Stimulated activated CD4-positive, alpha-beta T cell treated with anti-CD3 and anti-CD28 coated beads, Interleukin-15, amount 100 ng/mL, for 1 hour (primary cell): ENCODE measurements at regions not wholly inside any gene's neighbourhood (a gene's known extent, or its start where the extent isn't known, plus 50 kb on each side); places are given as distances from the start of the nearest gene placed in this dataset.

Source experiments
- DNase-seq, 2 donors: peaks; one replicate each; pipeline ENCODE4 v3.0.0-alpha.2; 2020; ENCODE audit warnings: low read depth in 1 of 2, low spot score in 1 of 2

DNA sequence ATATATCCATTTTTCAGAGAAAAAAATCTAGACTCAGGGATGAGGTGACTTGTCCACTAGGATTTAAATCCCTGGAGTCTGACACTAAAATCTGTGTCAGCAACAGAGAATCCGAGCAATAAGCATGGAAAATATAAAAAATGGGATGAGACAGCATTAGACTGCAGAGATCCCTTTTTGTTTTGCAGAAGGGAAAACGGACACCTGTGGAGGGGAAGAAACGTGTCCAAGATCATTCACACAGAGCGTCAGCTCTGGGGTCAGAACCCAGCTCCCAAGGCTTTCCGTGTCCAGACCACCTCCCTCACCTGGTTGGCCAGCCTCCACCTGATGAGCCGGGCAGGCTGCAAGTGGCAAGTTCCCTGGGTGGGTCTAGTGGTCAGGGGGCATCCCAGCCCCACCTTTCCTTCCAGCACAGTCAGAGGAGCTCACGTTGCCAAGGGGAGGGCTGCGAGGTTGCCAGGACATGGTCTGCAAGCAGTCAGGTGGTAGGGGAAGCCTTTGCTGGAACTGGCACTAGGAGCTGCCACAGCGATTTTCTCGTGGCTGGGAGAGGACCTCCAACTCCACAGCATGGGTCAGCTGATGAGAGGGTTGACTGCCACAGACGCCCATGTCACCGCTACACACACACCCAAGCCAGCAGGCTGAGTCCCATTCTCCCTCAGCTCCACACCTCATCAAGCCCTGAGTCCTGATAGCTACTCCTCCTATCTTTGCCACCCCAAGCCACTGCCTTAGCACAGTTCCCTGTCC is 65.9 kb upstream of the CPLX2 start:
- no peak for DNase-seq

DNA sequence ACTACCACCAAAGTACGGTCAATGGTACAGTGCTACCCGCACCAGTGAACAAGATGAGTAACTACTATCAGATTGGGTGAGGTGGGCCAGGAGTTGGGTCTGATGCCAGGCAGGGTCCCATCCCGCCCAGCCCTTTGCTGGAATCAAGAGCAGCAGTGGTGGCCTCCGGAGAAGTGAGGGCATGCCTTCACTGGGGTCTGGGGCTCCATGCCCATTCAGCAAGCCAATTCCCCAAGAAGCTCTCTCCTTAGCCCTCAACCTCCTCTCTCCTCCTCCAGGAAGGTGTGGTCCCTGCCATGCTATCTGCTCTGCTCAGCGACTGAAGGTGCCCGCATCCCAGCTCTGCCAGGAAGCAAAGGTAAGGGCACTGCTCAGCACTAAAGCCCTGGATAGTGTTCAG is 62.7 kb upstream of the CPLX2 start:
- DNase-seq = no peak

DNA sequence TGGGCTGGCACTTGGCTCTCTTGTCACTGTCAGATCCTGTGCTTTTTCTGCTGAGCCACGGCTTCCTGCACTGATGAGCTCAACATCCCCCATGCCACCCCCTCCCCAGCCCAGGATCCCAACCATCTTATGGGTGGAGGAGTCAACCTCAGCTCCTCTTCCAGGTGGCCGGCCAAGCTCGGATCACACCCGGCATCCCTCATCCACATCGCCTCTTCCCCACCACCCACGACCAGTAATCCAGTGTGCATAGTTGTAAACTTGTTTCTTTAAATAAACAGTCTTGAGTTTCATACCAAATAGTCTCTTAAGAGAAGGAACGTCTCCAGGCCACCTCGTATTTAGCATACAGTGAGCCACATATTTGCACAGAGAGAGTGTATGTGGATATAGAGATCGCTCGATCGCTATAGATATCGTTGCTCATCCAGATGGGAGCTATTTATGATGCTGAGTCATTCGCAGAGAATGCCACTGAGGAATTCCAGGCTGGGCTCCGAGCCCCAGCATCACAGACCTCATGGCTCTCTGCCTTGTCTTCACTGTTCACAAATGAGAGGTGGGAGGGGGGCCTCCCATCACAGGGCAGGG is 61.8 kb upstream of the CPLX2 start:
- DNase-seq = no peak

DNA sequence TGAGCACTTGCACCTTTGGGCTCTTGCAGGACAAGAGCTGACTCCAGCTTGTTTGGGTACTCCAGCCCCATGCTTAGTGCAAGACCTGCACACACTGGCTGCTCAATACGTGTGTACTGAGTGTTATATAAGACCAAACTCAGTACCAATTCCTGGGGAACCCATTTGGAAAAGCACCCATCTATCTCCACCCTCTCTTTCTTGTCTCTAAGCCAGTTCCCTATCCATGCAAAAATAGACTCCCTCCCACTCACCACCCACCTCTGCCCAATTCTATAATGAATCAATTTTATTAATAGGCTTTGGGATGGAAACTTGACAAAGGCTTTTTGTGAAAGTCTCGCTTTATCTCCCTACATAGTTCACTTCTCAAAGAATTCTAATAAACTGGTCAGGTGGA is 60.9 kb upstream of the CPLX2 start:
- DNase-seq = no peak

DNA sequence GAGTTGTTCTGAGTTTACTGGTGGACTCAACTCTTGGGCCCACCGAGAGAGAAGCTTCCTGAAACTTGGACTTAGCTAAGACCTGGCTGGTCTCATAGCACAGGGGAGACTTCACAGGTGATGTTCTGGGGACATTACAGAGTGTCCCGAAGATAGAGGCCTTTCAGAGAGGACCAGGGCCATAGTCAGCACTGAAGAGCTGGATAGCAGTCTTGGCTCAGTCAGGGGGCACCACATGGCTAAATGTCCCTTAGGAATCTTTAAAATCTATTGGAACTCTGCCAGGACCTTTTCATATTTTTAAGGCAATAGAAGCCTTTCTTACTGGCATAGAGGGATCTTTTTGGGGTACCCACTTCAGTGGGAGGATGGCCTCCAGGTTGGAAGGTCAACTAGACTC is 59.8 kb upstream of the CPLX2 start:
- no peak for DNase-seq

DNA sequence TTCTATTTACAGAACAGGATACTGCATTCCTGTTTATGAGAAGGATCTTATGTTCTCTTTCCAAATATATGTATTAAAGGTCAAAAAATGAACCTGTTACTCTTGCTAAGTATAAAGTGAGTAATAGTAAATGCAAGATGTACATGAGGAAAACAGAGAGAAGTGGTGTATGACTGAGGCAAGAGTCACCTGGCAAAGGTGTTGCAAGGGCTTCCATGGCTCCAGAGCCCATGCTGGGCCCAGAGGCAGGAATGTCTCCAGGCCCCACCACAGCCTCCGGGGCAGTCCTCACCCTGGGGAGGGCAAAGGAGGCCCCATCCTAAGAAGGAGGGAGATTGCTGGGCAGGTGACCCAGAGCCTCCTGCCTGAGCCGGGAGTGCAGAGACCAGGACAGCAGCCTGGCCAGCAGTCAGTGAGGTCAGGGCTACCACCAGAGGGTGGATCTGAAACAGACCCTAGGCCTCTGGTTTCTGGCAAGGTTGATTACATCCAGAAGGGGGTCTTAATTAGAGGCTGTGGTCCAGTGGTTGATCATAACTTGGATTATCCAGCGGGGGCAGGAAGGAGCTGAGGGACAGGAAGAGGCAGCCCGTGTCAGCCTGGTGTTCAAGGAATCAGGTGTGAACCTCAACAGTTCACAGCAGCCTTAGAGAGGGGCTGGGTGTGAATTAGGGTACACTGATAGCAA is 57.3 kb upstream of the CPLX2 start:
- DNase-seq = no peak

DNA sequence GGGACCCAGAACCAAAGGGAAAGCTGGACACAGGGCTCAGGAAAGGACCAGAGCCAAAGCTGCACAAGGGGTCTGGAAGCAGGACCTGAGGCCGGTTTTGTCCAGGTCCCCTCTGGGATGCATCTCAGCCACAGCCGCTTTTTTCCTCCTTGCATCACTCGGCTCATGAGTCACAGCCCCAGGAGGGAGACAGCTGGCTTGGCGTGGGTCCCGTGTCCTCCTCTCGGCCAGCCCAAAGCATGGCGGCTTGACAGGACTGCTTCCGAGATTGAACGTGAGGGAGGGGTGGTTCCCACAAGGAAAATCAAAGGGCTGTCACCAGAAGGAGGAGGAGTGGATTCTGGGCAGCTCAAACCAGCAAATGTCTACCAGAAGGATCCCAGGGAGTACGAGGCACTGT is 56.7 kb upstream of the CPLX2 start:
- DNase-seq = no peak

DNA sequence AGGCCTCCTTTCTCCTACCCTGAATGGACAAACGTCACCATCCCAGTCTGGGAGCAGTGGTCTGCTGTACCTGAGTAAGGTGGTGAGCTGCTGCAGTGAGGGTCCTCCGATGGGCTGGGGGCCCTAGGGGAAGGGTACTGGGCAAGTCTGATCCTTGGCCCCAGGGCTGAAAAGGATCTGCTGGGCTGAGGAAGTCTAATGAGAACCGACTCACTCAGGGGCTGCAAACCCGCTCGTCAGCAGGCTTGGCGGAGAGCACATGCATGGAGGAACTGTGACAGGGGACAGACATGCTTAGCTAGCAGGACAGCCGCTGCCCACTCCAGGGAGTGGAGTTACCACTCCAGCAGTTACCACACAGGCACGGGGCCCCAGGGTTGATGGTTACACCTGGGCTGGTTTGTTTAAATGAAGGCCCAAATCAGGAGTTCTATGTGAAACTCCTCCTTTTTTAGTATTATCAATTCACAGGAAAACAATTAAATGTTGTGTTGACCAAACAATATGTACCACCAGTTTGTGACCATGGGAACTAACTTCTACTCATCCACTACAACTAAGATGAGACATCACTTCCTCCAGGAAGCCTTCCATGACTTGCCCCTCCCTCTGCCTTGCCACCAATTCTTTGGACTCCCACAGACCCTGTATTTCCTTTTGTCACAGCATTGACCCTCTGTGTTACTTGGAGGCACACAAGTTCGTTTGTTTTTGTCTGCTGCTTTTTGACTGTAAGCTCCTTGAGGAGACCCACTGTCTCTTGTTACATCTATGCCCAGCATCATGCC is 56.1 kb upstream of the CPLX2 start:
- no peak for DNase-seq

DNA sequence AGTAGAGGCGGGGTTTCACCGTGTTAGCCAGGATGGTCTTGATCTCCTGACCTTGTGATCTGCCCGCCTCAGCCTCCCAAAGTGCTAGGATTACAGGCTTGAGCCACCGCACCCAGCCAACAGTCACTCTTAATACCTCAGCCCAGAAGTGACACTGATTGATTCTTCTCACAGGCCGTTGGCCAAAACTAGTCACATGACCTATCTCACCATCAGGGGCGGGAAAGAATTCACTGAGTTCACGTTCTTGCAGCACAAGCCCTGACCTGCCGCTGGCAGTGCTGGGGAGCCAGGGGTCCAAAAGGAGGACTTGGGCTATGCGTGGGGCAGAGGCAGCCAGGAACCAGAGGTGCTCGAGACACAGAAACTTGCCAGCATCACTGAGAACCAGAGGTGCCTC is 55.0 kb upstream of the CPLX2 start:
- no peak for DNase-seq

DNA sequence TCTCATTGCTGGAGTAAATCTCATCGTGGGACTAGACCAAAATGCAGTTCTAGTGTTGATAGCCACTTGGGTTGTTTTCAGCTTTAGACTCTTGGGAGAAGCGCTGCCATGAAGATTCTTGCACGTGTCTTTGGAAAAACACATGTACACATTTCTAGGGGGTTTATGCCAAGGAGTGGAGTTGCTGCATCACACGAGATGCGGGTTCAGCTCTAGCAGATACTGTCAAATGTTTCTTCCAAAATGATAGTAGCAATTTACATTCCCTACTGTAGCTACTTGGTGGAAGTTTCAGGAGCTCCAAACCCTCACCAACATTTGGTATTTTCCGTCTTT is 52.3 kb upstream of the CPLX2 start:
- DNase-seq = no peak

DNA sequence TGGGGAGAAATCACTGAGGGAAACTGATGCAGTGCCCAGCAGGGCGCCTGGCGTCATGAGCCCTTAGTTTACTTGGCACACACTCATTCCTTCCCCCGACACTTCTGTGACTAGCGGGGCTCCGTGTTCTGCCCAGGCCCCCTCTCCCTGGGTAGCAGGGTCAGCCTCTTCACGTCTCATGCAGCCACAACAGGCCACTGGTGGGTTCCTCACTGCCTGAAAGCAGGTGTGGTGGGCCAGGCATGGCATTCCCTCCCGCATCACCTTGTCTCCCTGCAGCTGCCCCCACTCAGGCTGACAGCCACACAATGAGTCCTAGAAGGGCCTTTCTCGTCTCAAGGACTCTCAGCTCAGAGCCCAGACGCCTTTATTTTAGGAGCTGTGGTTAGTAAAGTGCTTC is 51.1 kb upstream of the CPLX2 start:
- no peak for DNase-seq
